K562 (cell line): ENCODE measurements at regions not wholly inside any gene's neighbourhood (a gene's known extent, or its start where the extent isn't known, plus 50 kb on each side); places are given as distances from the start of the nearest gene placed in this dataset.
A peak's percentile ranks its signal among the peaks of the same experiment; 100 is the strongest.
"Not testable (repeated sequence)": the region's sequence is repeated elsewhere in the genome, so short reads cannot be mapped to it uniquely, and the experiment has no call there.

Experiments used
- ATAC-seq: fragments of 200-7000 bp; cut with Tn5 transposase; 3 replicates; pipeline ENCODE4 v1.9.1; 2020; ENCODE audit warnings: moderate library complexity
- BruUV-seq: library from RNA; stranded (reverse); fragments of 400-500 nt; replicated peaks from 2 replicates; lab custom pipeline; 2021; lab: Mats Ljungman, UMichigan
- CTCF ChIA-PET: fragments of 300-600 bp; formaldehyde crosslinking; extraction: SDS; loops from one replicate; lab custom pipeline; 2021; ENCODE audit warnings: low intra/inter-chr PET ratio; lab: Yijun Ruan, JAX
- POLR2A ChIA-PET: fragments of 300-600, 350-650 bp; sonication (Branson Sonifier 250); formaldehyde crosslinking; extraction: SDS; loops from one replicate; lab custom pipeline; 2021; ENCODE audit warnings: antibody characterized with exemption, inconsistent platforms; lab: Yijun Ruan, JAX
- DNase-seq, 4 experiments: peaks; one replicate each; pipeline versions ENCODE4 v3.0.0 to v3.0.0-alpha.2; 2011 to 2018; ENCODE audit warnings: low spot score in 3 of 4, mixed read lengths in 3 of 4; ENCODE audit errors: extremely low read depth in 1 of 4
- FAIRE-seq: peaks from 2 replicates; lab custom pipeline; 2011; peaks lifted over from hg19 to GRCh38; lab: Jason Lieb, UNC
- H2AFZ ChIP-seq: 2 replicates; pipeline ENCODE4 v1.6.0; 2011; ENCODE audit warnings: low read depth, low read length, control low read depth, inconsistent platforms
- H3K27ac ChIP-seq: fragments of 200-600 bp; 3 replicates; pipeline ENCODE4 v1.8.0; 2011; ENCODE audit warnings: low read depth, mild to moderate bottlenecking, control low read depth, inconsistent platforms, low read length, moderate library complexity, mixed read lengths; ENCODE audit errors: extremely low read depth
- H3K27me3 ChIP-seq, 2 experiments: fragments of 300-600 bp in 1 of 2; 2 replicates in 1 of 2; 3 replicates in 1 of 2; pipeline versions ENCODE4 v1.6.0 to v1.8.0; 2011; ENCODE audit warnings: inconsistent platforms in 2 of 2, low read length in 2 of 2, mild to moderate bottlenecking in 1 of 2, mixed read lengths in 1 of 2, moderate library complexity in 1 of 2; ENCODE audit not compliant: control insufficient read depth in 2 of 2, insufficient read depth in 2 of 2
- H3K36me3 ChIP-seq: fragments of 300-600 bp; 3 replicates; pipeline ENCODE4 v1.8.0; 2011; ENCODE audit warnings: mild to moderate bottlenecking, low read length, inconsistent platforms; ENCODE audit not compliant: control insufficient read depth, insufficient read depth
- H3K4me1 ChIP-seq, 2 experiments: fragments of 200-600 bp in 1 of 2; replicated peaks in 1 of 2; 2 replicates in 1 of 2; 3 replicates in 1 of 2; pipeline versions ENCODE4 v1.5.1 to v1.8.0; 2011; ENCODE audit warnings: inconsistent platforms in 2 of 2, low read length in 2 of 2, mild to moderate bottlenecking in 1 of 2, mixed read lengths in 1 of 2, moderate library complexity in 1 of 2; ENCODE audit not compliant: control insufficient read depth in 2 of 2, insufficient read depth in 2 of 2
- H3K4me2 ChIP-seq: 2 replicates; pipeline ENCODE4 v1.6.1; 2011; ENCODE audit warnings: low read length, control low read depth, inconsistent platforms, mixed read lengths; ENCODE audit not compliant: insufficient read depth
- H3K4me3 ChIP-seq: fragments of 200-600 bp; sonication (generic), shearing (Covaris generic); 2 replicates; pipeline ENCODE4 v1.5.1; 2016; ENCODE audit warnings: control low read depth, inconsistent platforms
- H3K79me2 ChIP-seq: fragments of 200-600 bp; 3 replicates; pipeline ENCODE4 v1.8.0; 2011; ENCODE audit warnings: low read length, inconsistent platforms; ENCODE audit not compliant: control insufficient read depth, insufficient read depth
- H3K9ac ChIP-seq, 2 experiments: 2 replicates each; pipeline versions ENCODE4 v1.6.0 to v1.6.1; 2011; ENCODE audit warnings: low read depth in 2 of 2, low read length in 2 of 2, control low read depth in 1 of 2, inconsistent platforms in 1 of 2, mild to moderate bottlenecking in 1 of 2, mixed read lengths in 1 of 2; ENCODE audit not compliant: insufficient read depth in 1 of 2
- H3K9me1 ChIP-seq: one replicate; pipeline ENCODE4 v1.6.0; 2011; ENCODE audit warnings: inconsistent platforms, mild to moderate bottlenecking, low read length, moderate library complexity; ENCODE audit not compliant: control insufficient read depth, insufficient read depth
- H3K9me3 ChIP-seq: replicated peaks from 2 replicates; pipeline ENCODE4 v1.5.1; 2011; ENCODE audit warnings: low read depth, low read length, inconsistent platforms; ENCODE audit not compliant: control insufficient read depth, insufficient read depth
- H4K20me1 ChIP-seq: replicated peaks from 2 replicates; pipeline ENCODE4 v1.6.1; 2011; ENCODE audit warnings: low read length, inconsistent platforms, mixed read lengths; ENCODE audit not compliant: control insufficient read depth, insufficient read depth
- ATF1 ChIP-seq, 2 experiments: fragments of 450-650 bp in 1 of 2; IDR thresholded peaks; 2 replicates each; pipeline ENCODE4 v1.6.1; 2016; ENCODE audit warnings: missing compliant biosample characterization in 1 of 2, missing genetic modification characterization in 1 of 2
- EHMT2 ChIP-seq: fragments of 450-650 bp; IDR thresholded peaks from 2 replicates; pipeline ENCODE4 v1.6.1; 2018; ENCODE audit warnings: antibody characterized with exemption
- NFRKB ChIP-seq: fragments of 450-650 bp; IDR thresholded peaks from 2 replicates; pipeline ENCODE4 v1.6.1; 2016; ENCODE audit warnings: low read depth
- NR2C2 ChIP-seq, 2 experiments: fragments of 200-800 bp in 1 of 2; sonication (Bioruptor generic) in 1 of 2; sonication (generic) in 1 of 2; formaldehyde crosslinking in 1 of 2; IDR thresholded peaks; 2 replicates each; pipeline versions ENCODE4 v1.6.1 to v1.8.0; 2016 to 2022; ENCODE audit warnings: mild to moderate bottlenecking in 1 of 2, missing compliant biosample characterization in 1 of 2, missing genetic modification characterization in 1 of 2, missing genetic modification reagents in 1 of 2
- PHF8 ChIP-seq: fragments of 200-600 bp; sonication (generic); IDR thresholded peaks from 2 replicates; pipeline ENCODE4 v1.6.1; 2012; ENCODE audit warnings: mixed run types, mild to moderate bottlenecking, inconsistent platforms, low read length, moderate library complexity, borderline replicate concordance
- POLR2G ChIP-seq: fragments of 200-400 bp; formaldehyde crosslinking; IDR thresholded peaks from 2 replicates; pipeline ENCODE4 v1.6.1; 2017; ENCODE audit warnings: low read depth, mild to moderate bottlenecking, antibody characterized with exemption, low read length, moderate library complexity
- RBFOX2 ChIP-seq: fragments of 200-400 bp; formaldehyde crosslinking; IDR thresholded peaks from 2 replicates; pipeline ENCODE4 v1.6.1; 2017; ENCODE audit warnings: low read depth, mild to moderate bottlenecking, low read length, moderate library complexity
- YY1 ChIP-seq, 3 experiments: IDR thresholded peaks; 2 replicates each; pipeline ENCODE4 v1.6.1; 2011; ENCODE audit warnings: low read length in 2 of 3, mild to moderate bottlenecking in 2 of 3, moderate library complexity in 2 of 3, borderline replicate concordance in 1 of 3, control low read depth in 1 of 3, low read depth in 1 of 3; ENCODE audit not compliant: insufficient read depth in 3 of 3, insufficient replicate concordance in 2 of 3, control insufficient read depth in 1 of 3, insufficient read length in 1 of 3; ENCODE audit errors: extremely low read depth in 1 of 3
- ZNF583 ChIP-seq: fragments of 250-450 bp; sonication (Bioruptor Pico); IDR thresholded peaks from 2 replicates; pipeline ENCODE4 v1.4.0; 2020
- WGBS: fragments of 100-300 bp; shearing (Covaris generic); methylation state at CpG from one replicate; pipeline ENCODE4 v1.1.6; 2016; ENCODE audit warnings: low coverage, mixed read lengths; ENCODE audit not compliant: insufficient coverage; ENCODE audit errors: missing lambda C conversion rate; 5-methylcytosine and 5-hydroxymethylcytosine counted together
- in situ Hi-C: fragments of 300-500 bp; cut with MboI; formaldehyde crosslinking; loops from 4 replicates; pipeline ENCODE4 v1.15.0; 2018; ENCODE audit warnings: inconsistent platforms, mixed read lengths
- intact Hi-C: fragments of 100-400 bp; cut with micrococcal nuclease; formaldehyde crosslinking; loops from 2 replicates; pipeline ENCODE4 v1.14.2; 2022

- FAIRE-seq; CTCF ChIA-PET; H4K20me1 ChIP-seq; in situ Hi-C loops; H3K9me3 ChIP-seq; H3K36me3 ChIP-seq; H3K79me2 ChIP-seq; intact Hi-C loops; H3K27ac ChIP-seq; DNase-seq; H3K4me1 ChIP-seq; H3K9me1 ChIP-seq; H3K27me3 ChIP-seq; TF ChIP-seq ATF1, NR2C2 (CRISPR knock-in tag; IDR thresholded peaks at IDR 0.05): not testable (repeated sequence)
- Histone ChIP-seq H3K4me3 (peak overlapping the region; percentile 41), H3K9ac (peak overlapping the region; percentile 9 to 41; a peak in 1 of 4 replicates), H3K4me2 (peak overlapping the region; percentile 55), H2AFZ (peak overlapping the region; percentile 92)
- BruUV-seq: TSS peak; percentile 84
- 1% methylated on average over 17 of the region's 38 CpGs for WGBS
- TF ChIP-seq EHMT2: 0 out of 2 replicates have a peak, but pooled peaks have one; percentile 43
- peak; percentile 33; the same call in 1 of the 2 replicates for TF ChIP-seq PHF8
- peak; percentile 56 for TF ChIP-seq POLR2G
- TF ChIP-seq NFRKB: 0 out of 2 replicates have a peak, but pooled peaks have one; percentile 42
- 0 out of 2 replicates have a peak, but pooled peaks have one; percentile 51 for TF ChIP-seq ZNF583
- 0 out of 2 replicates have a peak, but pooled peaks have one; percentile 10 for TF ChIP-seq ATF1 (tag; IDR thresholded peaks at IDR 0.05)
- TF ChIP-seq RBFOX2: peak; percentile 49; the same call in 1 of the 2 replicates
- peak in 1 of 3 experiments; percentile 43 for TF ChIP-seq YY1 (IDR thresholded peaks at IDR 0.05; ENCODE audit: borderline replicate concordance in 1 of 3, control insufficient read depth in 1 of 3, extremely low read depth in 1 of 3, insufficient read depth in 3 of 3, insufficient read length in 1 of 3, insufficient replicate concordance in 2 of 3, low read depth in 1 of 3, low read length in 2 of 3)
- TF ChIP-seq NR2C2 (tag; IDR thresholded peaks at IDR 0.05): peak; percentile 36; the same call in 1 of the 2 replicates
- ATAC-seq: peak; percentile 67
- POLR2A ChIA-PET: interaction anchor here (0.6 to 1.3 kb wide), 3 partner anchors 12 to 22 kb away, joined by 3 to 4 read pairs (median 3); no protein-coding TSS in a partner anchor
These were observed 180.6 kb upstream of the CHAC2 start for GRCh38 chr2:53586733-53587612.
